HEK293 (cell line): ENCODE measurements at regions not wholly inside any gene's neighbourhood (a gene's known extent, or its start where the extent isn't known, plus 50 kb on each side); places are given as distances from the start of the nearest gene placed in this dataset.

ENCODE experiments used
- BCL11A ChIP-seq: fragments of 450-650 bp; formaldehyde crosslinking; IDR thresholded peaks from 2 replicates; pipeline ENCODE4 v1.5.1; 2016; ENCODE audit warnings: low read depth, missing biosample characterization, missing genetic modification characterization
- CTCF ChIP-seq: fragments of 450-650 bp; formaldehyde crosslinking; IDR thresholded peaks from 2 replicates; pipeline ENCODE4 v1.5.1; 2016; ENCODE audit warnings: missing biosample characterization, missing genetic modification characterization
- PATZ1 ChIP-seq: fragments of 450-650 bp; formaldehyde crosslinking; IDR thresholded peaks from 2 replicates; pipeline ENCODE4 v1.5.1; 2016; ENCODE audit warnings: missing biosample characterization, missing genetic modification characterization
- TCF7L2 ChIP-seq: IDR thresholded peaks from 2 replicates; pipeline ENCODE4 v1.6.1; 2011; ENCODE audit warnings: low read depth, mild to moderate bottlenecking, inconsistent platforms, low read length, moderate library complexity, borderline replicate concordance
- YY1 ChIP-seq: fragments of 450-650 bp; formaldehyde crosslinking; IDR thresholded peaks from 2 replicates; pipeline ENCODE4 v1.5.1; 2018; ENCODE audit warnings: missing biosample characterization, missing genetic modification characterization
- ZNF121 ChIP-seq: fragments of 450-650 bp; formaldehyde crosslinking; IDR thresholded peaks from 2 replicates; pipeline ENCODE4 v1.5.1; 2016; ENCODE audit warnings: missing biosample characterization, missing genetic modification characterization
- ZNF341 ChIP-seq: fragments of 450-650 bp; formaldehyde crosslinking; IDR thresholded peaks from 2 replicates; pipeline ENCODE4; 2016; ENCODE audit warnings: low read depth, missing biosample characterization, missing genetic modification characterization
- ZNF629 ChIP-seq: fragments of 450-650 bp; formaldehyde crosslinking; IDR thresholded peaks from 2 replicates; pipeline ENCODE4 v1.5.1; 2017; ENCODE audit warnings: missing biosample characterization, missing genetic modification characterization
- ZNF707 ChIP-seq: fragments of 450-650 bp; formaldehyde crosslinking; IDR thresholded peaks from 2 replicates; pipeline ENCODE4 v1.5.1; 2016; ENCODE audit warnings: missing biosample characterization, missing genetic modification characterization

- TF ChIP-seq CTCF (tag by site-specific recombination) (no peak), ZNF341 (tag by site-specific recombination) (no peak), ZNF121 (tag by site-specific recombination) (no peak), YY1 (no peak), ZNF629 (no peak), TCF7L2 (no peak), BCL11A (no peak), PATZ1 (tag by site-specific recombination) (no peak), ZNF707 (tag by site-specific recombination) (no peak)
Measured at GRCh38 chr12:82207556-82207955, 150.6 kb downstream of the CCDC59 start.
